HCT116 (cell line): ENCODE measurements at regions not wholly inside any gene's neighbourhood (a gene's known extent, or its start where the extent isn't known, plus 50 kb on each side); places are given as distances from the start of the nearest gene placed in this dataset.

Source experiments
- ATAC-seq: fragments of 200-7000 bp; cut with Tn5 transposase; 2 replicates; pipeline ENCODE4 v1.9.1; 2020; ENCODE audit warnings: mild to moderate bottlenecking, moderate library complexity
- BruUV-seq: library from RNA; stranded (reverse); fragments of 400-500 nt; replicated peaks from 2 replicates; lab custom pipeline; 2021; lab: Mats Ljungman, UMichigan
- CTCF ChIA-PET: fragments of 300-600 bp; sonication (Branson Sonifier 250); formaldehyde crosslinking; loops from one replicate; lab custom pipeline; 2021; ENCODE audit warnings: antibody characterized with exemption; lab: Charles Lee
- POLR2A ChIA-PET: fragments of 300-600, 350-600 bp; sonication (Branson Sonifier 250); formaldehyde crosslinking; loops from one replicate; lab custom pipeline; 2021; ENCODE audit warnings: antibody characterized with exemption; lab: Charles Lee
- RAD21 ChIA-PET, 2 experiments: fragments of 300-600 bp; sonication (Branson Sonifier 250); formaldehyde crosslinking; loops; one replicate each; lab custom pipeline; 2023; ENCODE audit warnings: low total read pairs in 2 of 2; ENCODE audit not compliant: uncharacterized antibody in 2 of 2, unreplicated experiment in 2 of 2, low non-redundant PET in 1 of 2; lab: Charles Lee
- DNase-seq: peaks from one replicate; pipeline ENCODE4 v3.0.0-alpha.2; 2010; ENCODE audit warnings: low read depth, low spot score
- H2AFZ ChIP-seq: fragments of 200-600 bp; shearing (Covaris generic), sonication (generic); 2 replicates; pipeline ENCODE4 v1.6.1; 2017; ENCODE audit warnings: low read depth, mixed run types, mixed read lengths, antibody characterized with exemption, low read length; ENCODE audit not compliant: poor library complexity, severe bottlenecking
- H3K27ac ChIP-seq: 2 replicates; pipeline ENCODE4 v1.5.1; 2012; ENCODE audit warnings: low read depth, low read length
- H3K27me3 ChIP-seq: fragments of 200-600 bp; sonication (generic); 2 replicates; pipeline ENCODE4 v1.6.1; 2016; ENCODE audit warnings: mixed run types, low read length, mixed read lengths; ENCODE audit not compliant: insufficient read depth
- H3K36me3 ChIP-seq, 2 experiments: fragments of 200-500 bp in 1 of 2; fragments of 200-600 bp in 1 of 2; sonication (Bioruptor generic) in 1 of 2; sonication (generic) in 1 of 2; 2 replicates each; pipeline versions ENCODE4 v1.5.1 to v1.6.1; 2014 to 2016; ENCODE audit warnings: low read length in 2 of 2, inconsistent platforms in 1 of 2, mixed read lengths in 1 of 2, mixed run types in 1 of 2; ENCODE audit not compliant: insufficient read depth in 2 of 2, control insufficient read depth in 1 of 2
- H3K4me1 ChIP-seq, 2 experiments: fragments of 200-600 bp in 1 of 2; sonication (generic) in 1 of 2; 2 replicates each; pipeline versions ENCODE4 v1.5.1 to v1.6.1; 2012 to 2017; ENCODE audit warnings: low read length in 2 of 2, inconsistent platforms in 1 of 2, mild to moderate bottlenecking in 1 of 2, mixed read lengths in 1 of 2, mixed run types in 1 of 2, moderate library complexity in 1 of 2; ENCODE audit not compliant: insufficient read depth in 2 of 2, control insufficient read depth in 1 of 2
- H3K4me2 ChIP-seq: fragments of 200-600 bp; sonication (generic); 2 replicates; pipeline ENCODE4 v1.6.1; 2017; ENCODE audit warnings: mixed run types, low read length, mixed read lengths
- H3K4me3 ChIP-seq, 2 experiments: fragments of 200-600 bp in 1 of 2; sonication (generic) in 1 of 2; replicated peaks in 1 of 2; 2 replicates each; pipeline ENCODE4 v1.5.1; 2011 to 2016; ENCODE audit warnings: low read length in 2 of 2, control low read depth in 1 of 2, low read depth in 1 of 2, mild to moderate bottlenecking in 1 of 2, mixed read lengths in 1 of 2, mixed run types in 1 of 2
- H3K79me2 ChIP-seq: fragments of 200-600 bp; sonication (generic); 2 replicates; pipeline ENCODE4 v1.6.1; 2017; ENCODE audit warnings: mild to moderate bottlenecking, mixed run types, low read length, moderate library complexity, mixed read lengths; ENCODE audit not compliant: insufficient read depth
- H3K9ac ChIP-seq: fragments of 200-600 bp; sonication (generic); 2 replicates; pipeline ENCODE4 v1.6.1; 2016; ENCODE audit warnings: low read length, mixed read lengths
- H3K9me2 ChIP-seq: fragments of 200-600 bp; sonication (generic), shearing (Covaris generic); 2 replicates; pipeline ENCODE4 v1.6.1; 2017; ENCODE audit warnings: mixed run types, mild to moderate bottlenecking, moderate library complexity; ENCODE audit not compliant: insufficient read depth
- H3K9me3 ChIP-seq, 2 experiments: fragments of 200-500 bp in 1 of 2; fragments of 200-600 bp in 1 of 2; sonication (Bioruptor generic) in 1 of 2; sonication (generic) in 1 of 2; 2 replicates each; pipeline ENCODE4 v1.6.1; 2014 to 2017; ENCODE audit warnings: low read length in 2 of 2, mixed read lengths in 2 of 2, inconsistent platforms in 1 of 2, low read depth in 1 of 2, mild to moderate bottlenecking in 1 of 2, mixed run types in 1 of 2, moderate library complexity in 1 of 2; ENCODE audit not compliant: control insufficient read depth in 1 of 2, insufficient read depth in 1 of 2
- H4K20me1 ChIP-seq: fragments of 200-600 bp; sonication (generic), shearing (Covaris generic); 2 replicates; pipeline ENCODE4 v1.6.1; 2017; ENCODE audit warnings: mixed run types, mild to moderate bottlenecking, moderate library complexity; ENCODE audit not compliant: insufficient read depth
- CBX3 ChIP-seq: IDR thresholded peaks from 2 replicates; pipeline ENCODE4 v1.6.1; 2012; ENCODE audit warnings: low read depth
- CEBPB ChIP-seq: IDR thresholded peaks from 2 replicates; pipeline ENCODE4 v1.6.1; 2012; ENCODE audit warnings: low read depth
- EGR1 ChIP-seq: IDR thresholded peaks from 2 replicates; pipeline ENCODE4 v1.6.1; 2012; ENCODE audit warnings: low read depth
- POLR2A ChIP-seq: IDR thresholded peaks from 2 replicates; pipeline ENCODE4 v1.7.0; 2011; ENCODE audit warnings: borderline replicate concordance; ENCODE audit not compliant: insufficient read depth, insufficient read length; ENCODE audit errors: extremely low read depth
- RAD21 ChIP-seq: IDR thresholded peaks from 2 replicates; pipeline ENCODE4 v1.6.1; 2012; ENCODE audit warnings: low read depth, mild to moderate bottlenecking
- SP1 ChIP-seq: IDR thresholded peaks from 2 replicates; pipeline ENCODE4 v1.6.1; 2012; ENCODE audit warnings: low read depth
- SRF ChIP-seq: IDR thresholded peaks from 2 replicates; pipeline ENCODE4 v1.6.1; 2012; ENCODE audit warnings: low read depth
- intact Hi-C: fragments of 100-400 bp; cut with micrococcal nuclease; formaldehyde crosslinking; loops from 2 replicates; pipeline ENCODE4 v1.10.0; 2022
- TF ChIP-seq, protein P1 (sequence below): IDR thresholded peaks from 2 replicates; pipeline ENCODE4 v1.6.1; 2012; ENCODE audit warnings: low read depth
- TF ChIP-seq, protein P2 (sequence below): IDR thresholded peaks from 2 replicates; pipeline ENCODE4 v1.6.1; 2011; ENCODE audit warnings: mild to moderate bottlenecking, low read length, moderate library complexity; ENCODE audit not compliant: insufficient replicate concordance; ENCODE audit errors: extremely low read depth

DNA sequence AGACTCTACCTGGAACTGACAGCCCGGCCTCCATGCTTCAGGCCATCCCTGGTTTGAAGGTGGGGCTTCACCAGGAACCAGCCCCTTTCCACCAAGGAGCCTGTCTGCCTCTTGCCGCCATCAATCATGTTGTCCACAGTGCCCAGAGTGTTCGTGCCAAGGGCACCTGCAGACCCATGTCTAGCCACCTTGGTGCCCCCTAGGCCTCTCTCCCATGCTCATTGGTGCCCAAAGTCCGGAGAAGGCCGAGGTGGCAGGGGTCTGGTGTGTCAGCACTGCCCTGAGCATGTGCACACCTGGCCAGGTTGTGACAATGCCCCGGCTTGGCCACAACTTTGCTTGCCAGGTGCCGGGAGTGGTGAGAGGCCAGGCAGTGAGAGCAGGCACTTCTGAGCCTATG is 114.8 kb downstream of the COPS8 start:
- H3K27me3 ChIP-seq = peaks cover 17% of the 10 kb centered on the region; the same call in 1 of the 2 replicates
- H3K27ac ChIP-seq = no peak overlapping the region
- no peaks in the 10 kb centered on the region for H3K36me3 ChIP-seq
- H3K79me2 ChIP-seq = no peaks in the 10 kb centered on the region
- no TSS peak for BruUV-seq
- ChIA-PET RAD21 (no interaction called here), CTCF (no interaction called here), POLR2A (no interaction called here)
- intact Hi-C loops = no loop called here
- peaks cover 20 to 34% of the 10 kb centered on the region in 2 experiments for H3K4me1 ChIP-seq
- peaks cover 0 to 4% of the 10 kb centered on the region in 2 experiments; a peak in 1 of 4 replicates for H3K9me3 ChIP-seq
- TF ChIP-seq EGR1 (no peak), POLR2A (no peak), RAD21 (no peak), CEBPB (no peak), SRF (no peak), CBX3 (no peak), SP1 (no peak)
- TF ChIP-seq, protein P1, sequence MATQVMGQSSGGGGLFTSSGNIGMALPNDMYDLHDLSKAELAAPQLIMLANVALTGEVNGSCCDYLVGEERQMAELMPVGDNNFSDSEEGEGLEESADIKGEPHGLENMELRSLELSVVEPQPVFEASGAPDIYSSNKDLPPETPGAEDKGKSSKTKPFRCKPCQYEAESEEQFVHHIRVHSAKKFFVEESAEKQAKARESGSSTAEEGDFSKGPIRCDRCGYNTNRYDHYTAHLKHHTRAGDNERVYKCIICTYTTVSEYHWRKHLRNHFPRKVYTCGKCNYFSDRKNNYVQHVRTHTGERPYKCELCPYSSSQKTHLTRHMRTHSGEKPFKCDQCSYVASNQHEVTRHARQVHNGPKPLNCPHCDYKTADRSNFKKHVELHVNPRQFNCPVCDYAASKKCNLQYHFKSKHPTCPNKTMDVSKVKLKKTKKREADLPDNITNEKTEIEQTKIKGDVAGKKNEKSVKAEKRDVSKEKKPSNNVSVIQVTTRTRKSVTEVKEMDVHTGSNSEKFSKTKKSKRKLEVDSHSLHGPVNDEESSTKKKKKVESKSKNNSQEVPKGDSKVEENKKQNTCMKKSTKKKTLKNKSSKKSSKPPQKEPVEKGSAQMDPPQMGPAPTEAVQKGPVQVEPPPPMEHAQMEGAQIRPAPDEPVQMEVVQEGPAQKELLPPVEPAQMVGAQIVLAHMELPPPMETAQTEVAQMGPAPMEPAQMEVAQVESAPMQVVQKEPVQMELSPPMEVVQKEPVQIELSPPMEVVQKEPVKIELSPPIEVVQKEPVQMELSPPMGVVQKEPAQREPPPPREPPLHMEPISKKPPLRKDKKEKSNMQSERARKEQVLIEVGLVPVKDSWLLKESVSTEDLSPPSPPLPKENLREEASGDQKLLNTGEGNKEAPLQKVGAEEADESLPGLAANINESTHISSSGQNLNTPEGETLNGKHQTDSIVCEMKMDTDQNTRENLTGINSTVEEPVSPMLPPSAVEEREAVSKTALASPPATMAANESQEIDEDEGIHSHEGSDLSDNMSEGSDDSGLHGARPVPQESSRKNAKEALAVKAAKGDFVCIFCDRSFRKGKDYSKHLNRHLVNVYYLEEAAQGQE = no peak
- TF ChIP-seq, protein P2, sequence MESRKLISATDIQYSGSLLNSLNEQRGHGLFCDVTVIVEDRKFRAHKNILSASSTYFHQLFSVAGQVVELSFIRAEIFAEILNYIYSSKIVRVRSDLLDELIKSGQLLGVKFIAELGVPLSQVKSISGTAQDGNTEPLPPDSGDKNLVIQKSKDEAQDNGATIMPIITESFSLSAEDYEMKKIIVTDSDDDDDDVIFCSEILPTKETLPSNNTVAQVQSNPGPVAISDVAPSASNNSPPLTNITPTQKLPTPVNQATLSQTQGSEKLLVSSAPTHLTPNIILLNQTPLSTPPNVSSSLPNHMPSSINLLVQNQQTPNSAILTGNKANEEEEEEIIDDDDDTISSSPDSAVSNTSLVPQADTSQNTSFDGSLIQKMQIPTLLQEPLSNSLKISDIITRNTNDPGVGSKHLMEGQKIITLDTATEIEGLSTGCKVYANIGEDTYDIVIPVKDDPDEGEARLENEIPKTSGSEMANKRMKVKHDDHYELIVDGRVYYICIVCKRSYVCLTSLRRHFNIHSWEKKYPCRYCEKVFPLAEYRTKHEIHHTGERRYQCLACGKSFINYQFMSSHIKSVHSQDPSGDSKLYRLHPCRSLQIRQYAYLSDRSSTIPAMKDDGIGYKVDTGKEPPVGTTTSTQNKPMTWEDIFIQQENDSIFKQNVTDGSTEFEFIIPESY = no peak
- no peaks in the 10 kb centered on the region for H3K9me2 ChIP-seq
- no peak for ATAC-seq
- H3K9ac ChIP-seq = no peak overlapping the region
- DNase-seq = no peak
- H3K4me2 ChIP-seq = no peak overlapping the region
- H2AFZ ChIP-seq = no peak overlapping the region
- H4K20me1 ChIP-seq = no peaks in the 10 kb centered on the region; the same call in 1 of the 2 replicates
- no peak overlapping the region for H3K4me3 ChIP-seq
